Motor neuron (in vitro differentiated cells): ENCODE measurements at regions not wholly inside any gene's neighbourhood (a gene's known extent, or its start where the extent isn't known, plus 50 kb on each side); places are given as distances from the start of the nearest gene placed in this dataset.
A peak's percentile ranks its signal among the peaks of the same experiment; 100 is the strongest.

ENCODE experiments used
- ATAC-seq, 8 experiments: fragments of 200-7000 bp; cut with Tn5 transposase; replicated peaks in 6 of 8; 2 replicates each; pipeline ENCODE4 v1.8.0; 2021; ENCODE audit warnings: mild to moderate bottlenecking in 8 of 8, moderate library complexity in 8 of 8
- H3K27ac ChIP-seq, 2 donors: fragments of 250-450 bp; sonication (Bioruptor Pico); 2 replicates each; pipeline ENCODE4 v1.9.0; 2021; ENCODE audit warnings: antibody characterized with exemption in 2 of 2, mild to moderate bottlenecking in 2 of 2, moderate library complexity in 1 of 2
- H3K4me1 ChIP-seq, 2 donors: fragments of 250-450 bp; sonication (Bioruptor Pico); replicated peaks in 1 of 2; 2 replicates each; pipeline ENCODE4 v1.6.1; 2021; ENCODE audit warnings: antibody characterized with exemption in 2 of 2, mild to moderate bottlenecking in 2 of 2, moderate library complexity in 1 of 2
- H3K4me3 ChIP-seq, 5 donors: fragments of 250-450 bp; sonication (Bioruptor Pico); 2 replicates each; pipeline ENCODE4 v1.9.0; 2021; ENCODE audit warnings: antibody characterized with exemption in 5 of 5, mild to moderate bottlenecking in 5 of 5, moderate library complexity in 4 of 5
- WGBS, 10 experiments: fragments of 450-650 bp; shearing (Covaris generic); methylation state at CpG; one replicate each; pipeline ENCODE4 v1.0.0; 2022; 5-methylcytosine and 5-hydroxymethylcytosine counted together
- in situ Hi-C, 9 experiments: fragments of 400-800 bp; cut with MboI; loops; one replicate each; pipeline ENCODE4 v1.15.0; 2021; ENCODE audit warnings: low sequenced_read_pairs in 9 of 9, low pct_unique_long_range_greater_than_20kb in 2 of 9; ENCODE audit not compliant: unreplicated experiment in 9 of 9

DNA sequence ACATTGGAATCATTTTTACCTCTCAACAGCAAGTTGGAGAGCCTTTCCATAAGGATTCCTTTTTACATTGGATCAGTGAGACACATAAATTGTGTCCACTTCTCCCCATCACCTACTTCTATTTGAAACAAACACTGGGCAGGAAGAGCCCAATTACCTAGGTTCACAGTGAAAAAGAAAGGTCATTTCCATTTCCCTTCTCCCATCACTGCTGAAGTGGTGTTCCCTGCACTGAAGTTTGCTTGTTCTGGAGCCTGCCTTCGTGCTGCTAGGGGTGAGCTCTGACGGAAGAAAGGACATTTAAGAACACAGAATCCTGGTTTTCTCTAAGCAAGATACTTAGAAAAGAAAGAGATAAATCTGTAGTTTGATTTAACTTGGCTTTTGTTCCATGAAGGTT is 123.8 kb upstream of the ZBTB20 start:
- ATAC-seq: no peak
- H3K27ac ChIP-seq: no peak overlapping the region
- peaks cover 14 to 26% of the 10 kb centered on the region in 2 donors for H3K4me1 ChIP-seq
- in situ Hi-C loops: no loop called here
- H3K4me3 ChIP-seq: no peak overlapping the region
- WGBS, 10 experiments: 59 to 100% (median 92%) methylated on average over 1 to 2 of the region's 2 CpGs; no CpG with 5 or more reads in 3 of the 10 experiments

DNA sequence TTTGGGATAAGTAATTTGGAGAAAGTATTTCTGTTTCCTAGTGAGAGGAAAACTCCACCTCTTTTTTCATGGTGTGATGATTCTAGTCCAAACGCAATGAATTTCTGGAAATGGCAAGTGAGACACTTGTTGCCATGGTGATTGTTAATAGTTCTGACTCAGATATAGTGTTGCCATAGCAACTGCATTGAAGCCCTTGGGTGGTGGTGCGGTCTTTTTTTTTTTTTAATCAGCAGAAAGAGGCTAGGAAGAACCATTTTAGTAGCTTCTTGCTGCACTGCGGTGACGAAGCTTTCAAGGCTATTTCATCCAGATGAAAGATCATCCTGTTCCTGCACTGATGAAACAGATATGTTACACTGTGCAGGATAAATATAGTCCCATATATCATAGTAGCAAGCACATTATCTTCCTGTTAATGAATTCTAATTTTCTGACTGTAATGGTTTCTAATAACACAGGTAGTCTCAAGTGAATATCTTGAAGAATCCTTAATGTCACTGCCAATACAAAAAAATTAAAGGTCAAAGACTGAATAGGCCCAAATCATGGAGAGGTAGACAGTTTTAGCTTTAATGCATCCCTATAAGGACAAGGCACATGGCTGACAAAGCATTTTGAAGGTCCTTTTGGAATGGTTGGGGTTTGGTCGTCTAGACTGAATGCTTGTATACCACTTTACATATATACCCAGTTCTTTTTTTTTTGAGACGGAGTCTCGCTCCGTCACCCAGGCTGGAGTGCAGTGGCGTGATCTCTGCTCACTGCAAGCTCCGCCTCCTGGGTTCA is 125.1 kb upstream of the ZBTB20 start:
- Histone ChIP-seq H3K27ac (peak overlapping the region; percentile 61 to 69), H3K4me1 (peaks cover 14 to 26% of the 10 kb centered on the region in 2 donors), H3K4me3 (no peak overlapping the region)
- in situ Hi-C loops: no loop called here
- 0 to 60% (median 44%) methylated on average over 1 to 8 of the region's 10 CpGs; no CpG with 5 or more reads in 1 of the 10 experiments for WGBS, 10 experiments
- ATAC-seq: peak; percentile 68 to 98 (median 96)

DNA sequence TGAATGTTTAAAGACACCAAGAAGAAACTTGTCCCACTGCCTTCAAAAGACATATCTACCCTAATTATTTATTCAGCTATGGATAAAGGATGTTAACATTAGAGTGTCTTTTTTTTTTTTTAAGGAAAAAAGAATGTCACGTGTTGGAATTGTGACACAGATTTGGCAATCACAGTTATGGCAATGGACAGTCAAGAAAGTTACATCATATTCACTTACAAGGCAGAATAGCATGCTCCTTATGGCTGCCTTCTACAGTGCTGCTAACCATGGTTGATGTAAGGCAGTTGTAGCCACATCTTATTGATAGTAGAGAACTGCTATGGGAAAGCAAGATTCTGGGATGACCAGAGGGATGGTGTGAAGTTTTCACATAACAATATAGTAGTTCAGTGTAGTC is 128.8 kb upstream of the ZBTB20 start:
- peak in 1 of 8 experiments; percentile 12 for ATAC-seq
- Histone ChIP-seq H3K27ac (no peak overlapping the region), H3K4me1 (peaks cover 12 to 21% of the 10 kb centered on the region in 2 donors), H3K4me3 (no peak overlapping the region)
- 0 to 100% (median 85%) methylated on average over 1 of the region's 1 CpG; no CpG with 5 or more reads in 2 of the 10 experiments for WGBS, 10 experiments
- in situ Hi-C loops: no loop called here

DNA sequence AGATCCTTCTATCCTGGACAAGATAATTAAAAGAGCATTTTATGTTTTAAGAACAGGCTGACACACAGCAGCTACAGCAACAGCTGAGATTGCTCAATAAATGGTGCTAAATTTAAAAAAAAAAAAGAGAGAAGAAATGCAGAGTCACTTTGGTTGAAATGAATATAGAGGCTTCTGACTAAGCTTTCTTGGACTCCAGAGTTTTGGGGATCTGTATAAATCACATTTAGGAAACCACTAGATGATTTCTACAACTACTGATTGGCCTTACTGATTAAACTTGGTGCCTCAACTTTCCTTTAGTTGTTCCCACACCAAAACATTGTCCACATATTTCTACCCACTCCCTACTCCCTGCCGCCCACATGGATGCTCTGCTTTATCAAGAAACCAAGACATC is 132.9 kb upstream of the ZBTB20 start:
- ATAC-seq: peak in 2 of 8 experiments; percentile 72 to 77
- Histone ChIP-seq H3K27ac (no peak overlapping the region), H3K4me1 (peaks cover 3 to 8% of the 10 kb centered on the region in 2 donors), H3K4me3 (no peak overlapping the region)
- 33 to 100% (median 100%) methylated on average over 1 of the region's 1 CpG; no CpG with 5 or more reads in 3 of the 10 experiments for WGBS, 10 experiments
- in situ Hi-C loops: no loop called here

DNA sequence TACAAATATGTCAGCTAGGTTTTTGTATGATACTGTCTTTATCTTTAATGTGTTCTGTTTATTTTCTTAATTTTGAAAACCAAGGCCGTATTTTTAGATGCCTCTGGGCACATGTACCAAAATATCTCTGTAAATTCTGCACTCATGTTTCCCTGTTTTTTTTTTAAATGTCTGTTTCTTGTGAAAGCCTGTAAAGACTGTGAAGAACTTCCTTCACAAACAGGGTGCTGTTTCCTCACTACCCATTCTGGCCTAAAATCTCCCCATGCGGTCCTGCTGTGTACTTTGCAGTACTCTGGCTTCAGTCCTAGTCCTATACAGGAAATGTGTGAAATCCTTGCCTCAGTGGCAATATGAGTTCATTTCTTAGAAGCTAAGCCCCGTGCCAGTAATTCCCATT is 133.4 kb upstream of the ZBTB20 start:
- in situ Hi-C loops: no loop called here
- Histone ChIP-seq H3K27ac (no peak overlapping the region), H3K4me3 (no peak overlapping the region), H3K4me1 (peaks cover 3 to 13% of the 10 kb centered on the region in 2 donors)
- no peak for ATAC-seq
- 11 to 100% (median 77%) methylated on average over 1 to 3 of the region's 3 CpGs for WGBS, 10 experiments

DNA sequence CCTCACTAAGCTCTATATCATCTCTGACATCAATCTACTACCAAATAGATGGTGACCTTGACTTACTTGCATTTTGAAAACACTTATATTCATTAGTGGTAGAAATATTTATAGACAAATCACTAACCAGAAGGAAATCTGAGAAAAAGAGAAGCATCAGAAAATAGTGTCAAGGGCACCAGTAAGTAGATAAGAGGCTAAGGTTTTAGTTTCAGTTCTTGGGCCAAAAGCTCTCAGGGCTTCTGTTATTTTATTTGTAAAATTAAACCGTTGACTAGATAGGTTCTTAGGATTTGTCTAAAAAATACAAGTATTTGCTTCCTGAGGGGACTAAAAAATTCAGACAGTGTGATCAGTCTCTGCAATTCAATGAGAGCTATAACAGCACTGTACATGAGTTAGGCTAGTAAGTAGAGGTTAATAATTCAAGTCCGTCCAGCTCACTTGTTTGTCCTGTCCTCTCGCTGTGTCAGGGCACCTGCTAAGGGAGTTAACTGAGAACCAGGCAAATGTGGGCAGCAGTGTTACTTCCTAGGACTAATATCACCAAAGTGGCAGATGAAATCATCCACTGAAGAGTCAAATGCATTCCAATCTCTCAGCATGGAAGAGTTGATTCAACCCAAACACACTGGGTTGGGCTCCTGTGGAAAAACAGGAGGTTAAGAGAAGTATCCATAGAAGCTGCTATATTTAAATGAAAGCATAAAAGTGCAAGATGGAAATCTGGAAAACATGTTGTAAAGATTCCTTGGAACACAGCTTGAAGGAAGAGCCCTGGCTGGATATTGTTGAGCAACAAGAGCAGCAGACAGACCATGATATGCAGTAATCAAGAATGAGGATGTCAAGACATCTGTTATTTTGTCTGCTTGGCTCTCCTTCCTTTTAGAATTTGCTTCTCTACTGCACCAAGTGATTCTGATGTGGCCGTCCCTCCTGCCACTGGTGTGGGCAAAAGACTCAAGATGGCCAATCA is 134.9 kb upstream of the ZBTB20 start:
- Histone ChIP-seq H3K27ac (no peak overlapping the region), H3K4me3 (no peak overlapping the region), H3K4me1 (peaks cover 3 to 13% of the 10 kb centered on the region in 2 donors)
- peak in 1 of 8 experiments; percentile 65 for ATAC-seq
- WGBS, 10 experiments: 33 to 100% (median 84%) methylated on average over 1 to 4 of the region's 4 CpGs
- in situ Hi-C loops: no loop called here

DNA sequence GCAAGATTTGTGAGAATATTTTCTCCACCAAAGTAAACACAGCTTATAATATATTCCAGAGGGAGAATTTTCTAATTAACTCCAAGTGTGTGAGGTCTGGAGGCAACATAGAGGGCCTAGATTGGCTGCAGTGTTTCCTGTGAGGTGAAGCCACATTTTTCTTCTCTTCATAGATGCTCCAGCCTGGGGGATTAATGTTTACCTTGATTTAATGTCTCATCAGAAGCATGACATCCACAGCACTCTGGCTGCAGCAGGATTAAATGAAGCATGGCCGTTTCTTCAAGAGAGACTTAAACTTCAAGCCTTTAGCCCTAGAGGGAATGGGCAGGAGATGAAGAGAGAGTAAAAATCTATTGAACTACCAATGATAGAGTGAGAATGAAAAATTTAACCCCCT is 137.9 kb upstream of the ZBTB20 start:
- ATAC-seq: peak in 5 of 8 experiments; percentile 35 to 69 (median 56)
- in situ Hi-C loops: no loop called here
- 0 to 100% (median 71%) methylated on average over 1 of the region's 1 CpG; no CpG with 5 or more reads in 5 of the 10 experiments for WGBS, 10 experiments
- Histone ChIP-seq H3K27ac (no peak overlapping the region), H3K4me3 (no peak overlapping the region), H3K4me1 (peaks cover 3 to 13% of the 10 kb centered on the region in 2 donors)

DNA sequence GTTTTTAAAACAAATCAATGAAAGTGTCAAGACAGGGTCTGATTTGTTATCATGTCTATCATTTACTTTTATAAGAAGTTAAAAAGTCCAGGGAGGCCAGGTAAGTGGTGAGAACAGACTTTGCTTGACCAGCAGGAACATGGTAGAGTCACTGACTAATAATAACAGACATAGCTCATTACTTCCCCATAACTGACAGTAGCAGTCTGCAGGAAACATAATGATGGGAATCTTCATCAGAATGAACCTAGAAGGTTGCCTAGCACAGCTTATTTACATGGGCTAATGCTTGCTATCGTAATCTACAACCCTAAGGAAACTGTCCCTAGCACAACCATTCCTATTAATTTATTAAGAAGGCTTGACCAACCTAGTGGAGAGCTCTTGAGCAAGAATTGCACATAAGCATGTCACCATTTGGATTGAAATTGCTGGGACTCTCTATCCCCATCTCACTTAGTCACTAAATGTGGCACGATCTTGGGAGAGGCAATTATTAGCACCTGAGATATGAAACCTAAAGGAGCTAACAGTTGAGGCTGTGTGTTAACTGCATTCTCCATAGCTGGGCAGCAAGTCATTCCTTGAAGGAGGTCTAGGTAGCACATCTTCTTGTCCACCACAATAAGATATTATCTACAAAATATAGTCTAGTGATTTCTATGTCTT is 139.6 kb upstream of the ZBTB20 start:
- in situ Hi-C loops: no loop called here
- Histone ChIP-seq H3K4me1 (peaks cover 3 to 13% of the 10 kb centered on the region in 2 donors), H3K4me3 (no peak overlapping the region), H3K27ac (no peak overlapping the region)
- peak in 1 of 8 experiments; percentile 12 for ATAC-seq
- WGBS, 10 experiments: 52 to 100% (median 82%) methylated on average over 1 to 2 of the region's 2 CpGs; no CpG with 5 or more reads in 3 of the 10 experiments

DNA sequence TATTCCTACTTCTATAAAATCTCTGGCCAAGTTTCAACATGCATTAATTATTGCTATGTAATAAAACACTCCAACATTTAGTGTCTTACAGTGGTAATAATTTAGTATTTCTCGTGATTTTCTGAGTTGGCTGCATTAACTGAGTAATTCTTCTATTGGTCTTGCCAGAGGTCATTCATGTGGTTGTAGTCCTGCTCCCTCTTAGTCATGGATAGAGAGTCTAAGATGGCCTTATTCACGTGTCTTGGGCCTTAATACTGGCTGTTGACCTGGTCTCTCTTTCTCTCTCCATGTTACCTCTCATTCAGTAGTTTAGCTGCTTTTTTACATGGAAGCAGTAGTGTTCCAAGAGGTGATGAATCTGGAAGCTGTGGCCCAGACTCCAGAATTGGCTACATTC is 140.1 kb upstream of the ZBTB20 start:
- ATAC-seq: no peak
- peaks cover 3 to 13% of the 10 kb centered on the region in 2 donors for H3K4me1 ChIP-seq
- H3K4me3 ChIP-seq: no peak overlapping the region
- 44 to 100% (median 75%) methylated on average over 1 to 2 of the region's 2 CpGs; no CpG with 5 or more reads in 4 of the 10 experiments for WGBS, 10 experiments
- no peak overlapping the region for H3K27ac ChIP-seq
- in situ Hi-C loops: no loop called here

DNA sequence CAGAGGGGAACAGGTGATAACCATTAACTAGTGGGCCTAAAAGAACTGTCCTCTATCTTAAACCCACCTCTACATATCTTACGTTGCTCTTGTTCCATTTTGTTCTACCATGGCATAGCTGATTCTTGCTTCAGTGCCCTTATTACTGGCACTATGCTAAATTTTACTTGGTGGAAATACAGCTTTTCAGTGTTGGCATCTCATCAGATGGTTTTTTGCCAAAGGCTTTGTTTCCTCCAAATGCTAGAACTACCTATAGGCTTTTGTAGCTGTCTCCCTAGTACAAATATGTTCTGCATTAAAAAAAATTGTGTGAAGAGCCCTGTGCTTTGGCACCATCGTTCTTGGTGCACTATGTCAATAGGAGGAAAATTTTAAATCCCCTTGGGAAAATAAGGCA is 145.0 kb upstream of the ZBTB20 start:
- no peak for ATAC-seq
- peaks cover 0 to 4% of the 10 kb centered on the region in 2 donors for H3K4me1 ChIP-seq
- WGBS, 10 experiments: 40 to 100% (median 94%) methylated on average over 1 to 2 of the region's 2 CpGs; no CpG with 5 or more reads in 2 of the 10 experiments
- in situ Hi-C loops: no loop called here
- no peak overlapping the region for H3K27ac ChIP-seq
- no peak overlapping the region for H3K4me3 ChIP-seq

DNA sequence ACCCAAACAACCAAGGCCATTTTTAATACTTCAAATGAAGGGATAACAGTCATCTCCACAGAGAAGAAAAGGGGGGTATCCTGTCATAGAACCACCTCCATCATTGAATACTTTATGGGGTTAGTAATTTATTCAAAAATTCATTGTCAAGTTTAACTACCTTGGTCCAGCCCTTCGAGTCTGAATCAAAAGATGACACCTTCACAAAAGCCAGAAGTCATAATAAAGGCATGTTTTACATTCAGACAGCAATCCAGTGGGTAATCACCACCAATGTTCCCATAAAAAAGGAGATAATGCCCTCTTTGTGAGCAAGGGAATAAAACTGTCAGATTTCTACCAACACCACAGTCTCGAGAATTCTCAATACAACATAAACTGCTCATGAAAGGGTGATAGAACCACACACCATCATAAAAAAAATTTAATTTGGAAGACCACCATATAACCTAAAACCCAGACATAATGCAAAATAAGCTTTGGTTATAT is 145.6 kb upstream of the ZBTB20 start:
- in situ Hi-C loops: no loop called here
- no peak overlapping the region for H3K27ac ChIP-seq
- ATAC-seq: no peak
- peaks cover 0 to 4% of the 10 kb centered on the region in 2 donors for H3K4me1 ChIP-seq
- no peak overlapping the region for H3K4me3 ChIP-seq
- WGBS, 10 experiments: 38 to 82% (median 67%) methylated on average over 1 to 2 of the region's 2 CpGs; no CpG with 5 or more reads in 3 of the 10 experiments

DNA sequence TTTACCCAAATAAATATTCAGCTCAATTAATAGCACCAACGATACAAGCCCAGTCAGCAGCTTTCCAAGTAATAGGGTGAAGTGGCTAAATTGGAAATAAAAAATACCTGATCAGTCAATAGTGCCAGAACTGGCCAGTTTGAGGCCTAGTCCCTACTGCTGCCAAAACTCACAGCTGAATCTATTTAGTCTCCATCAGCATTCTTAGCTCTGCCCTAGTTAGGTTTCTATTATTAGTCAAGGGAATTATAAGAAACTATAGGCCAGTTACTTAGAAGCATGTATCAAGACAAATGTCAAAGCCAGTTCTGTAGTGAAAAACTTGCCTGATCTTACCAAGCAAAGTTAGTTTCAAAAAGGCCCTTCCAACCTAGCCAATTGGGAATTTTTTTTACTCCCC is 146.2 kb upstream of the ZBTB20 start:
- Histone ChIP-seq H3K27ac (no peak overlapping the region), H3K4me3 (no peak overlapping the region), H3K4me1 (peaks cover 0 to 4% of the 10 kb centered on the region in 2 donors)
- in situ Hi-C loops: no loop called here
- WGBS, 10 experiments: 0 to 100% (median 63%) methylated on average over 1 of the region's 1 CpG; no CpG with 5 or more reads in 3 of the 10 experiments
- peak in 2 of 8 experiments; percentile 56 to 66 for ATAC-seq
